H9 (cell line): ENCODE measurements at regions not wholly inside any gene's neighbourhood (a gene's known extent, or its start where the extent isn't known, plus 50 kb on each side); places are given as distances from the start of the nearest gene placed in this dataset.

ENCODE experiments used
- DNase-seq: peaks from one replicate; pipeline ENCODE4 v3.0.0-alpha.2; 2017
- H2AFZ ChIP-seq: one replicate; pipeline ENCODE4 v1.6.1; 2013; ENCODE audit warnings: mild to moderate bottlenecking, low read length, control low read depth, moderate library complexity
- H2AK5ac ChIP-seq: 2 replicates; pipeline ENCODE4 v1.6.1; 2013; ENCODE audit warnings: low read length, control low read depth, mixed read lengths; ENCODE audit not compliant: insufficient read length
- H2BK120ac ChIP-seq: one replicate; pipeline ENCODE4 v1.6.1; 2013; ENCODE audit warnings: low read depth, mild to moderate bottlenecking, low read length, control low read depth, inconsistent platforms; ENCODE audit not compliant: poor library complexity, severe bottlenecking
- H2BK12ac ChIP-seq: 2 replicates; pipeline ENCODE4 v1.6.1; 2013; ENCODE audit warnings: low read length, control low read depth, mixed read lengths, low read depth; ENCODE audit not compliant: insufficient read length
- H2BK15ac ChIP-seq: 2 replicates; pipeline ENCODE4 v1.6.1; 2013; ENCODE audit warnings: low read depth, low read length, control low read depth
- H2BK20ac ChIP-seq: one replicate; pipeline ENCODE4 v1.6.1; 2013; ENCODE audit warnings: low read depth, mild to moderate bottlenecking, low read length, control low read depth, inconsistent platforms; ENCODE audit not compliant: poor library complexity, severe bottlenecking
- H2BK5ac ChIP-seq: 2 replicates; pipeline ENCODE4 v1.6.1; 2013; ENCODE audit warnings: low read length, control low read depth, mixed read lengths; ENCODE audit not compliant: insufficient read length
- H3K14ac ChIP-seq: 2 replicates; pipeline ENCODE4 v1.6.1; 2013; ENCODE audit warnings: low read length, control low read depth; ENCODE audit not compliant: insufficient read depth
- H3K18ac ChIP-seq: 2 replicates; pipeline ENCODE4 v1.6.1; 2013; ENCODE audit warnings: low read depth, mild to moderate bottlenecking, mixed read lengths, low read length, control low read depth; ENCODE audit not compliant: insufficient read length
- H3K23ac ChIP-seq: 2 replicates; pipeline ENCODE4 v1.6.1; 2013; ENCODE audit warnings: low read length, control low read depth, mixed read lengths, low read depth; ENCODE audit not compliant: insufficient read length
- H3K23me2 ChIP-seq: 2 replicates; pipeline ENCODE4 v1.6.1; 2013; ENCODE audit warnings: low read depth, mild to moderate bottlenecking, mixed read lengths, low read length, control low read depth; ENCODE audit not compliant: insufficient read length, poor library complexity, severe bottlenecking
- H3K27ac ChIP-seq: 2 replicates; pipeline ENCODE4 v1.5.1; 2013; ENCODE audit warnings: low read length, control low read depth, mixed read lengths, low read depth; ENCODE audit not compliant: insufficient read length
- H3K27me3 ChIP-seq: 2 replicates; pipeline ENCODE4 v1.6.1; 2013; ENCODE audit warnings: low read length, control low read depth, inconsistent platforms; ENCODE audit not compliant: insufficient read depth
- H3K4ac ChIP-seq: 2 replicates; pipeline ENCODE4 v1.6.1; 2013; ENCODE audit warnings: low read depth, mild to moderate bottlenecking, control low read depth, inconsistent platforms, low read length, moderate library complexity
- H3K4me1 ChIP-seq: 2 replicates; pipeline ENCODE4 v1.6.1; 2013; ENCODE audit warnings: low read length, control low read depth, inconsistent platforms; ENCODE audit not compliant: insufficient read depth
- H3K4me2 ChIP-seq: 2 replicates; pipeline ENCODE4 v1.6.1; 2013; ENCODE audit warnings: low read length, control low read depth, mixed read lengths; ENCODE audit not compliant: insufficient read length, insufficient read depth
- H3K56ac ChIP-seq: 2 replicates; pipeline ENCODE4 v1.6.1; 2013; ENCODE audit warnings: low read depth, mild to moderate bottlenecking, mixed read lengths, low read length, control low read depth; ENCODE audit not compliant: insufficient read length
- H3K79me1 ChIP-seq: 2 replicates; pipeline ENCODE4 v1.6.1; 2013; ENCODE audit warnings: low read depth, mild to moderate bottlenecking, moderate library complexity, low read length, control low read depth, inconsistent platforms; ENCODE audit not compliant: insufficient read depth, poor library complexity, severe bottlenecking
- H3K79me2 ChIP-seq: 2 replicates; pipeline ENCODE4 v1.6.1; 2013; ENCODE audit warnings: low read length, control low read depth, inconsistent platforms; ENCODE audit not compliant: insufficient read depth
- H3K9ac ChIP-seq: 2 replicates; pipeline ENCODE4 v1.6.1; 2013; ENCODE audit warnings: low read length, control low read depth, mixed read lengths; ENCODE audit not compliant: insufficient read length; ENCODE audit errors: extremely low read depth
- H3K9me3 ChIP-seq: one replicate; pipeline ENCODE4 v1.6.1; 2013; ENCODE audit warnings: low read depth, low read length, inconsistent platforms; ENCODE audit not compliant: control insufficient read depth
- H3T11ph ChIP-seq: one replicate; pipeline ENCODE4 v1.6.1; 2013; ENCODE audit warnings: mild to moderate bottlenecking, low read length, control low read depth, inconsistent platforms
- H4K20me1 ChIP-seq: one replicate; pipeline ENCODE4 v1.6.1; 2013; ENCODE audit not compliant: control insufficient read depth, insufficient read length, insufficient read depth
- H4K5ac ChIP-seq: 2 replicates; pipeline ENCODE4 v1.6.1; 2013; ENCODE audit warnings: low read depth, mild to moderate bottlenecking, mixed read lengths, low read length, control low read depth; ENCODE audit not compliant: insufficient read length
- H4K8ac ChIP-seq: replicated peaks from 2 replicates; pipeline ENCODE4 v1.6.1; 2013; ENCODE audit warnings: low read length, control low read depth, mixed read lengths, low read depth; ENCODE audit not compliant: insufficient read length
- H4K91ac ChIP-seq: 2 replicates; pipeline ENCODE4 v1.6.1; 2013; ENCODE audit warnings: low read depth, mild to moderate bottlenecking, moderate library complexity, mixed read lengths, low read length, control low read depth; ENCODE audit not compliant: insufficient read length
- H3K27ac Mint-ChIP-seq, 3 experiments: 2 replicates in 2 of 3; 3 replicates in 1 of 3; pipeline ENCODE4 v1.8.0; 2020 to 2021; ENCODE audit warnings: mixed read lengths in 3 of 3, mild to moderate bottlenecking in 1 of 3, moderate library complexity in 1 of 3
- H3K27me3 Mint-ChIP-seq: 2 replicates; pipeline ENCODE4 v1.8.0; 2021; ENCODE audit warnings: low read depth, mild to moderate bottlenecking, moderate library complexity, mixed read lengths
- H3K36me3 Mint-ChIP-seq, 3 experiments: 2 replicates in 2 of 3; 3 replicates in 1 of 3; pipeline ENCODE4 v1.8.0; 2020 to 2021; ENCODE audit warnings: low read depth in 3 of 3, mixed read lengths in 3 of 3; ENCODE audit not compliant: insufficient read depth in 1 of 3
- H3K4me1 Mint-ChIP-seq, 2 experiments: 2 replicates each; pipeline ENCODE4 v1.8.0; 2020; ENCODE audit warnings: mixed read lengths in 2 of 2
- H3K4me3 Mint-ChIP-seq, 2 experiments: 2 replicates in 1 of 2; 3 replicates in 1 of 2; pipeline ENCODE4 v1.8.0; 2020 to 2021; ENCODE audit warnings: mild to moderate bottlenecking in 2 of 2, mixed read lengths in 2 of 2, moderate library complexity in 1 of 2
- H3K9me3 Mint-ChIP-seq, 2 experiments: 2 replicates in 1 of 2; 3 replicates in 1 of 2; pipeline ENCODE4 v1.8.0; 2020; ENCODE audit warnings: mild to moderate bottlenecking in 2 of 2, mixed read lengths in 2 of 2, moderate library complexity in 1 of 2
- CTCF ChIP-seq: fragments of 200-600 bp; sonication (generic); conservative IDR thresholded peaks from 3 replicates; pipeline ENCODE4 v1.8.0; 2021; ENCODE audit warnings: antibody characterized with exemption, mild to moderate bottlenecking
- WGBS: extraction: QIAGEN DNeasy Blood & Tissue Kit; methylation state at CpG from one replicate; pipeline ENCODE4 v1.1.7; 2013; ENCODE audit warnings: missing lambda C conversion rate, low lambda C conversion rate, mixed read lengths; ENCODE audit not compliant: insufficient read length; ENCODE audit errors: extremely low coverage; 5-methylcytosine and 5-hydroxymethylcytosine counted together

GRCh38 chr4:36494016-36494415 is 212.6 kb downstream of the DTHD1 start:
- Histone ChIP-seq H3K14ac (no peak overlapping the region), H3K23ac (no peak overlapping the region), H3K9me3 (no peaks in the 10 kb centered on the region), H3K23me2 (no peaks in the 10 kb centered on the region), H3K4me2 (no peak overlapping the region), H3K27ac (no peak overlapping the region), H4K20me1 (no peaks in the 10 kb centered on the region), H4K91ac (no peak overlapping the region), H3K4ac (no peak overlapping the region), H4K5ac (no peak overlapping the region), H3K79me2 (no peaks in the 10 kb centered on the region), H2BK5ac (no peak overlapping the region), H2AK5ac (no peak overlapping the region), H2BK12ac (no peak overlapping the region), H3K56ac (no peak overlapping the region), H3K79me1 (no peaks in the 10 kb centered on the region), H4K8ac (no peak overlapping the region), H2BK120ac (no peak overlapping the region), H2AFZ (no peak overlapping the region), H3K27me3 (no peaks in the 10 kb centered on the region), H2BK20ac (no peak overlapping the region), H3K9ac (no peak overlapping the region), H3T11ph (no peak overlapping the region), H3K4me1 (peaks cover 2% of the 10 kb centered on the region; the same call in 1 of the 2 replicates), H2BK15ac (no peak overlapping the region), H3K18ac (no peak overlapping the region)
- DNase-seq: no peak
- Mint-ChIP-seq H3K4me3 (no peak overlapping the region), H3K36me3 (no peaks in the 10 kb centered on the region), H3K27ac (no peak overlapping the region), H3K9me3 (no peaks in the 10 kb centered on the region), H3K27me3 (no peaks in the 10 kb centered on the region), H3K4me1 (peaks cover 2 to 3% of the 10 kb centered on the region in 2 experiments)
- no CpG with 5 or more reads among the region's 2 CpGs for WGBS
- TF ChIP-seq CTCF: no peak
